HCT116 (cell line): ENCODE measurements at regions not wholly inside any gene's neighbourhood (a gene's known extent, or its start where the extent isn't known, plus 50 kb on each side); places are given as distances from the start of the nearest gene placed in this dataset.

Experiments used
- ATAC-seq: fragments of 200-7000 bp; cut with Tn5 transposase; 2 replicates; pipeline ENCODE4 v1.9.1; 2020; ENCODE audit warnings: mild to moderate bottlenecking, moderate library complexity
- BruUV-seq: library from RNA; stranded (reverse); fragments of 400-500 nt; replicated peaks from 2 replicates; lab custom pipeline; 2021; lab: Mats Ljungman, UMichigan
- CTCF ChIA-PET: fragments of 300-600 bp; sonication (Branson Sonifier 250); formaldehyde crosslinking; loops from one replicate; lab custom pipeline; 2021; ENCODE audit warnings: antibody characterized with exemption; lab: Charles Lee
- POLR2A ChIA-PET: fragments of 300-600, 350-600 bp; sonication (Branson Sonifier 250); formaldehyde crosslinking; loops from one replicate; lab custom pipeline; 2021; ENCODE audit warnings: antibody characterized with exemption; lab: Charles Lee
- RAD21 ChIA-PET, 2 experiments: fragments of 300-600 bp; sonication (Branson Sonifier 250); formaldehyde crosslinking; loops; one replicate each; lab custom pipeline; 2023; ENCODE audit warnings: low total read pairs in 2 of 2; ENCODE audit not compliant: uncharacterized antibody in 2 of 2, unreplicated experiment in 2 of 2, low non-redundant PET in 1 of 2; lab: Charles Lee
- DNase-seq: peaks from one replicate; pipeline ENCODE4 v3.0.0-alpha.2; 2010; ENCODE audit warnings: low read depth, low spot score
- H2AFZ ChIP-seq: fragments of 200-600 bp; shearing (Covaris generic), sonication (generic); 2 replicates; pipeline ENCODE4 v1.6.1; 2017; ENCODE audit warnings: low read depth, mixed run types, mixed read lengths, antibody characterized with exemption, low read length; ENCODE audit not compliant: poor library complexity, severe bottlenecking
- H3K27ac ChIP-seq: 2 replicates; pipeline ENCODE4 v1.5.1; 2012; ENCODE audit warnings: low read depth, low read length
- H3K27me3 ChIP-seq: fragments of 200-600 bp; sonication (generic); 2 replicates; pipeline ENCODE4 v1.6.1; 2016; ENCODE audit warnings: mixed run types, low read length, mixed read lengths; ENCODE audit not compliant: insufficient read depth
- H3K36me3 ChIP-seq, 2 experiments: fragments of 200-500 bp in 1 of 2; fragments of 200-600 bp in 1 of 2; sonication (Bioruptor generic) in 1 of 2; sonication (generic) in 1 of 2; 2 replicates each; pipeline versions ENCODE4 v1.5.1 to v1.6.1; 2014 to 2016; ENCODE audit warnings: low read length in 2 of 2, inconsistent platforms in 1 of 2, mixed read lengths in 1 of 2, mixed run types in 1 of 2; ENCODE audit not compliant: insufficient read depth in 2 of 2, control insufficient read depth in 1 of 2
- H3K4me1 ChIP-seq, 2 experiments: fragments of 200-600 bp in 1 of 2; sonication (generic) in 1 of 2; 2 replicates each; pipeline versions ENCODE4 v1.5.1 to v1.6.1; 2012 to 2017; ENCODE audit warnings: low read length in 2 of 2, inconsistent platforms in 1 of 2, mild to moderate bottlenecking in 1 of 2, mixed read lengths in 1 of 2, mixed run types in 1 of 2, moderate library complexity in 1 of 2; ENCODE audit not compliant: insufficient read depth in 2 of 2, control insufficient read depth in 1 of 2
- H3K4me2 ChIP-seq: fragments of 200-600 bp; sonication (generic); 2 replicates; pipeline ENCODE4 v1.6.1; 2017; ENCODE audit warnings: mixed run types, low read length, mixed read lengths
- H3K4me3 ChIP-seq, 2 experiments: fragments of 200-600 bp in 1 of 2; sonication (generic) in 1 of 2; replicated peaks in 1 of 2; 2 replicates each; pipeline ENCODE4 v1.5.1; 2011 to 2016; ENCODE audit warnings: low read length in 2 of 2, control low read depth in 1 of 2, low read depth in 1 of 2, mild to moderate bottlenecking in 1 of 2, mixed read lengths in 1 of 2, mixed run types in 1 of 2
- H3K79me2 ChIP-seq: fragments of 200-600 bp; sonication (generic); 2 replicates; pipeline ENCODE4 v1.6.1; 2017; ENCODE audit warnings: mild to moderate bottlenecking, mixed run types, low read length, moderate library complexity, mixed read lengths; ENCODE audit not compliant: insufficient read depth
- H3K9ac ChIP-seq: fragments of 200-600 bp; sonication (generic); 2 replicates; pipeline ENCODE4 v1.6.1; 2016; ENCODE audit warnings: low read length, mixed read lengths
- H3K9me2 ChIP-seq: fragments of 200-600 bp; sonication (generic), shearing (Covaris generic); 2 replicates; pipeline ENCODE4 v1.6.1; 2017; ENCODE audit warnings: mixed run types, mild to moderate bottlenecking, moderate library complexity; ENCODE audit not compliant: insufficient read depth
- H3K9me3 ChIP-seq, 2 experiments: fragments of 200-500 bp in 1 of 2; fragments of 200-600 bp in 1 of 2; sonication (Bioruptor generic) in 1 of 2; sonication (generic) in 1 of 2; 2 replicates each; pipeline ENCODE4 v1.6.1; 2014 to 2017; ENCODE audit warnings: low read length in 2 of 2, mixed read lengths in 2 of 2, inconsistent platforms in 1 of 2, low read depth in 1 of 2, mild to moderate bottlenecking in 1 of 2, mixed run types in 1 of 2, moderate library complexity in 1 of 2; ENCODE audit not compliant: control insufficient read depth in 1 of 2, insufficient read depth in 1 of 2
- H4K20me1 ChIP-seq: fragments of 200-600 bp; sonication (generic), shearing (Covaris generic); 2 replicates; pipeline ENCODE4 v1.6.1; 2017; ENCODE audit warnings: mixed run types, mild to moderate bottlenecking, moderate library complexity; ENCODE audit not compliant: insufficient read depth
- ATF3 ChIP-seq: IDR thresholded peaks from 2 replicates; pipeline ENCODE4 v1.6.1; 2012
- CEBPB ChIP-seq: IDR thresholded peaks from 2 replicates; pipeline ENCODE4 v1.6.1; 2012; ENCODE audit warnings: low read depth
- FOSL1 ChIP-seq: IDR thresholded peaks from 2 replicates; pipeline ENCODE4 v1.6.1; 2012; ENCODE audit warnings: low read depth
- MAX ChIP-seq: IDR thresholded peaks from 2 replicates; pipeline ENCODE4 v1.6.1; 2012
- POLR2AphosphoS5 ChIP-seq: IDR thresholded peaks from 2 replicates; pipeline ENCODE4 v1.6.1; 2011; ENCODE audit warnings: mild to moderate bottlenecking, low read depth, low read length, moderate library complexity
- REST ChIP-seq: IDR thresholded peaks from 2 replicates; pipeline ENCODE4 v1.6.1; 2012; ENCODE audit warnings: low read depth
- SIN3A ChIP-seq: IDR thresholded peaks from 2 replicates; pipeline ENCODE4 v1.6.1; 2012; ENCODE audit warnings: low read depth
- SP1 ChIP-seq: IDR thresholded peaks from 2 replicates; pipeline ENCODE4 v1.6.1; 2012; ENCODE audit warnings: low read depth
- YY1 ChIP-seq: IDR thresholded peaks from 2 replicates; pipeline ENCODE4 v1.6.1; 2011; ENCODE audit warnings: low read length, low read depth, moderate library complexity, mild to moderate bottlenecking; ENCODE audit not compliant: insufficient replicate concordance; ENCODE audit errors: extremely low read depth
- ZBTB33 ChIP-seq: IDR thresholded peaks from 2 replicates; pipeline ENCODE4 v1.6.1; 2011; ENCODE audit warnings: mild to moderate bottlenecking, low read length, moderate library complexity; ENCODE audit not compliant: insufficient replicate concordance; ENCODE audit errors: extremely low read depth
- ZFX ChIP-seq: fragments of 450-650 bp; IDR thresholded peaks from 2 replicates; pipeline ENCODE4 v1.6.1; 2017
- ZNF274 ChIP-seq: fragments of 200-500 bp; sonication (Bioruptor generic); IDR thresholded peaks from 2 replicates; pipeline ENCODE4 v1.6.1; 2014; ENCODE audit warnings: mild to moderate bottlenecking, low read depth, low read length, inconsistent platforms
- intact Hi-C: fragments of 100-400 bp; cut with micrococcal nuclease; formaldehyde crosslinking; loops from 2 replicates; pipeline ENCODE4 v1.10.0; 2022

GRCh38 chr4:45186249-45186648, 459.9 kb upstream of the GNPDA2 start (continued):
- no peak for TF ChIP-seq REST
- no peak for TF ChIP-seq ATF3
- TF ChIP-seq, all 23 proteins: peak for 0

GRCh38 chr4:45183905-45184304, 457.5 kb upstream of the GNPDA2 start:
- TF ChIP-seq MAX (no peak), SP1 (no peak), ZBTB33 (no peak), CEBPB (no peak), ZNF274 (no peak), POLR2AphosphoS5 (no peak), ZFX (no peak), SIN3A (no peak), FOSL1 (no peak), YY1 (no peak), ATF3 (no peak)
- ATAC-seq, result no peak
- no peak overlapping the region for H3K4me3 ChIP-seq
- ChIA-PET RAD21 (no interaction called here), CTCF (no interaction called here), POLR2A (no interaction called here)
- intact Hi-C loops, result no loop called here
- H3K27ac ChIP-seq, result no peak overlapping the region
- H3K9ac ChIP-seq, result no peak overlapping the region
- no peaks in the 10 kb centered on the region for H3K79me2 ChIP-seq
- no TSS peak for BruUV-seq
- no peak for DNase-seq
- no peak overlapping the region for H3K4me2 ChIP-seq
- H3K9me2 ChIP-seq, result no peaks in the 10 kb centered on the region
- H3K4me1 ChIP-seq, result no peaks in the 10 kb centered on the region
- no peaks in the 10 kb centered on the region for H4K20me1 ChIP-seq
- H3K9me3 ChIP-seq, result peaks cover 9 to 25% of the 10 kb centered on the region in 2 experiments; a peak in 2 of 4 replicates
- no peaks in the 10 kb centered on the region for H3K27me3 ChIP-seq
- no peaks in the 10 kb centered on the region for H3K36me3 ChIP-seq
- H2AFZ ChIP-seq, result no peak overlapping the region
